ENCODE measurements at regions not wholly inside any gene's neighbourhood (a gene's known extent, or its start where the extent isn't known, plus 50 kb on each side); places are given as distances from the start of the nearest gene placed in this dataset.
A peak's percentile ranks its signal among the peaks of the same experiment; 100 is the strongest.
"Not testable (repeated sequence)": the region's sequence is repeated elsewhere in the genome, so short reads cannot be mapped to it uniquely, and the experiment has no call there.

DNA sequence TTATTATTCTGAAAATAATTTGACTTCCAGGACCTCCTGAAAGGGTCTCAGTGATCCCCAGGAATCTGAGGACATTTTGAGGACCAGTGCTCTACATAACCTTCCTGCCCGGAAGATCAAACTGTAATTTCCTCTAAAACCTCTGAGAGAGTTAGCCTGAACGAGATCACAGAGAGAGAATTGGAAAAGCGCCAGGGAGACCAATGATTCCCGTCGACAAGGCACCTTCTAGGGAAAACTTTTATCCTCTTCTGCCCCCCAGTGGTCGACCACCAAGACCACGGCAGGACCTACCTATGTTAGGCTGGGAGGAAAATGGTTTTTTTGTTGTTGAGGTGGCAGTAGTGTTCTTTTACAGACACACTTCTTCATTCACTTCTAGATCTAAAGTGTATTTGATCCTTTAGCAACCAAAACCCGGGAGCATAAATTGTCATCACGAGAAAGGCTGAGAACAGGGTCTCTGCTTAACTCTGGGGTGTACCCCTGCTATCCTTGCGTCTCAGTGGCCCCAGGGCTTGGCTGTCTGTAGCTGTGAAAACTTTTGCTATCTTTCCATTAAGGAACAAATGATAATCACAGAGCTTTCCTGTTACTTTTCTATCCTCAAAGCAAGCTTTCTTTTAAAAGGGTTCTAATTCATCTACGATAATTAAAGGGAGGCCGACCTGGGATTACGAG is 62.9 kb upstream of the NID2 start:
- DNase-seq: peak; percentile 69

DNA sequence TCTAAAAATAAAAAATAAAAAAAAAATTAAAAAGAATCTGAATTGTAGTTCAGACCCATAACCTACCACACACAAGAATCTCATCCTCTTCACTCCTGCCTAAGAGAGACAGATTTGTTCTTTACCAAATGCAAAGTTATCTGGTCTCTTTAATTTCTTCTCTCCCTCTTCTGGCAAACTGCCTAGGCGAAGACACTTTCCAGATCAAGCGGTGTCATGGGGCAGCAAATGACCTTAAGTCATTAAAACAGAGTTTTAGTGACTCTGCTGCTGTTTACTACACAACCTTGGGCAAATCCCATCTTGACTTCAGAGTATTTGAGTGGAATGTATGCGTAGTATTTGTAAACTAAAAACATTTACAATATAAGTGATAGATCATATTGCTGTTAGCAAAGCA is 60.9 kb upstream of the NID2 start:
- H3K9me3 ChIP-seq: no peaks in the 10 kb centered on the region

More for the DNA sequence above, 62.9 kb upstream of the NID2 start:
- Histone ChIP-seq H3K36me3 (no peaks in the 10 kb centered on the region), H3K27me3 (no peaks in the 10 kb centered on the region), H3K4me3 (no peak overlapping the region), H3K9me3 (no peaks in the 10 kb centered on the region)

DNA sequence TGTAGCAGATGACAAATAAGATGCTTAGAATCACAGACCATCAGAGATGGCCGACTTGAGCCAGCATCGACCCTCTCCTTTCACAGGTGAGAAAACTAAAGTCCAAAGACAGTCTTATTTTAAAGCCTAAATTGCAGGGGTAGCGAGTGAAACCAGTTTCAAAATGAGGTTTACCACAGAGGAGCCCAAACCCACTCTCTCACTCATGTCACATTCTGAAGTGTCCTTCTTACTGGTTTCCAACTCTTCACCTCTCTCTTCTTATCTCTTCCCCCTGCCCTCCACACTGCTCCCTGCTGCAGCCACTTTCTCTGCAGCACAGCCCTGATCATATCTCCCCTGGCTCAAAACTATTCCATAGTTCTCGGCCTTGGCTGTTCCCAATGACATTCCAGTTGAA is 57.0 kb upstream of the NID2 start:
- H3K9me3 ChIP-seq: no peaks in the 10 kb centered on the region

More for the DNA sequence above, 60.9 kb upstream of the NID2 start:
- Histone ChIP-seq H3K36me3 (no peaks in the 10 kb centered on the region), H3K27me3 (no peaks in the 10 kb centered on the region), H3K4me3 (no peak overlapping the region)
- no peak for DNase-seq

DNA sequence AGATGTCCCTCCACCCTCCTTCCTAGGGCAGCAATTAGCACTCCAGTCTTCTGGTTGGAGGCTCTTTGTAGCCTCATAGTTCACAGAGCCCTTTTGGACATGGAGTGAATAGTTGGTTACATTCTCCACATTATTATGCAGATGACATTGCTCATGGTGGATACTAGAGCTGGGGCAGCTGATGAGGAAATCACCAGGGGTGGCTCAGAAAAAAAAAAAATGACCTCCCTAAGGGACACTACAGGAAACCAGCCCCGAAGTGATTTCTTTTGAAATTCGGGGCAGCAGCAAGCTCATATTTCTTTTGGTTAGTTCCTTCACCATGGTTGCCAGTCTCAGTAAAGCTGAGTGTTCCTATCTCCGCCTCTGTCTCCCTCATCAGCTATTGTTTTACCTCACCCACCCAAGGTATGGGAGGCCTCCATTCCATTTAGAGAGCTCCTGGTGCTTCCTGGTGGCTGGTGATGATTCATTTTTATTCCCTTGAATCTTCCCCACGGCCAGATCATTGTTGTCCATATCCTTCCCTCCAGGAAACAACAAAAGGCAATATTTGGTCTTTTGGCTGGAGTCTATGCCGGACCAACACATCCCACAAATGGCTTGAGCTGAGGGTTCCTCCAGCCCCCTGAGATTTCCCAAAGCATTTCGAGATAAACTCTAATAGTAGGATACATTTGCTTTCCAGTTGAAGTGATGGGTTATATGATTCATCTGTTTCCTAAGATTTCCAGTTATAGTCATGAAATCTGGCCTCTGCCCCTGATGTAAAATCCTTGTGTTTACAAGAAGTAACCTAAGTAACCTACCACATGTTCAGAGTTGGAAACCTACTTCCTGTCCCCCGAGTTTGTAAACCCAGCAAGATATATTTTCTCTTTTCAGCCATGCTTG is 56.2 kb upstream of the NID2 start:
- Histone ChIP-seq H3K27me3 (no peaks in the 10 kb centered on the region), H3K4me3 (no peak overlapping the region), H3K9me3 (no peaks in the 10 kb centered on the region), H3K36me3 (no peaks in the 10 kb centered on the region)
- DNase-seq: no peak

More for the DNA sequence above, 57.0 kb upstream of the NID2 start:
- H3K27me3 ChIP-seq: no peaks in the 10 kb centered on the region
- DNase-seq: no peak
- no peaks in the 10 kb centered on the region for H3K36me3 ChIP-seq
- H3K4me3 ChIP-seq: no peak overlapping the region

DNA sequence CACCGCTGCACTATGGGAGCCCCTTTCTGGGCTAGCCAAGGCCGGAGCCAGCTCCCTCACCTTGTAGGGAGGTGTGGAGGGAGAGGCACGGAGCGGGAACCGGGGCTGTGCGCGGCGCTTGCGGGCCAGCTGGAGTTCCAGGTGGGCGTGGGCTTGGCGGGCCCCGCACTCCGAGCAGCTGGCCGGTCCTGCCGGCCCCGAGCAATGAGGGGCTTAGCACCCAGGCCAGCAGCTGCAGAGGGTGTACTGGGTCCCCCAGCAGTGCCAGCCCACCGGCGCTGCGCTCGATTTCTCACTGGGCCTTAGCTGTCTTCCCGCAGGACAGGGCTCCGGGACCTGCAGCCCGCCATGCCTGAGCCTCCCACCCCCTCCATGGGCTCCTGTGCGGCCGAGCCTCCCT is 53.3 kb upstream of the NID2 start:
- DNase-seq, H3K9me3 ChIP-seq, H3K4me3 ChIP-seq, H3K27me3 ChIP-seq, H3K36me3 ChIP-seq: not testable (repeated sequence)

DNA sequence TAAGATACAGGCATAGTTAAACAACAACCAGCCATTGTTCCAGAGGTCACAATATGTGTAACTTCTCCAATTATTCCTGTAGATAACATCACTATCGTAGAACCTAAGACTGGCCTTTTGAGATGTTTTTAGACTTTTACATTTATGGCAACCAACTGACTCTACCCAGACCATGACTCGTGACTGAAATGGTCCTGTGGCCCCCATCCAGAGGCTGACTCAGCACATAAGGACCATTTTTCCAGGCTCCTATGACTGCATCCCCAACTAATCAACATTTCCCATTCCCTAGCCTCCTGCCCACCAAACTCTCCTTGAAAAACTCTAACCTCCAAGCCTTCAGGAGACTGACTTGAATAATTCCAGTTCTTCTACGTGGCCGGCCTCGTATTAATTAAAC is 52.6 kb upstream of the NID2 start:
- Histone ChIP-seq H3K4me3 (no peak overlapping the region), H3K36me3 (no peaks in the 10 kb centered on the region), H3K9me3 (no peaks in the 10 kb centered on the region), H3K27me3 (no peaks in the 10 kb centered on the region)
- no peak for DNase-seq

DNA sequence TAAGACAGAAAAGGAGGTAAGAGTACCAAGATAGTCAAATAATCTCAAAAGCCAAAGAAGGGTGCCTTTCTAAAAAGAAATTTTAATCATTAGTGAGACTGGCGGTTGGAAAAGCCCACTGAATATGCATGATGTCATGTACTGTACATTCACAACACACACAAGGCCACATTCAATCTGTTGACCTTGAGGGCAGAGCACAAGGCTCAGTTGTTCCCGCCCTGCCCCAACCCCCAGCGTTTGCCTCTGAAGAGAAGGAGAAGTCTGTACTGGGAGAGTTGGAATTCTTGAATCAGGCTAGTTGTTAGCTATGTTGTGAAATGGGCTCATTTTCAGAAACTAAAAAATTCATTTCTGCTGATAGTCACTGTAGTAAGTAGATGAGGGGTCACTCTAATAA is 50.2 kb upstream of the NID2 start:
- Histone ChIP-seq H3K27me3 (no peaks in the 10 kb centered on the region), H3K9me3 (no peaks in the 10 kb centered on the region), H3K36me3 (no peaks in the 10 kb centered on the region), H3K4me3 (no peak overlapping the region)
- no peak for DNase-seq

Data from MG63 (cell line).